Heart right ventricle (tissue), 16 donors: ENCODE measurements at regions not wholly inside any gene's neighbourhood (a gene's known extent, or its start where the extent isn't known, plus 50 kb on each side); places are given as distances from the start of the nearest gene placed in this dataset.

ENCODE experiments used
- ATAC-seq, 8 donors: fragments of 200-7000 bp; cut with Tn5 transposase; one replicate each; pipeline ENCODE4 v1.9.1; 2020; ENCODE audit warnings: mild to moderate bottlenecking in 8 of 8, moderate library complexity in 8 of 8, moderate number of reproducible peaks in 1 of 8
- DNase-seq, 2 donors: peaks; one replicate each; pipeline ENCODE4 v3.0.0-alpha.2; 2020
- H3K27ac ChIP-seq, 10 donors: fragments of 200-600 bp; sonication (generic) in 2 of 10; one replicate each; pipeline versions ENCODE4 v1.5.0 to v1.8.0; 2020 to 2022; ENCODE audit warnings: mild to moderate bottlenecking in 3 of 10
- H3K27me3 ChIP-seq, 7 donors: fragments of 200-600 bp; one replicate each; pipeline ENCODE4 v1.8.0; 2021 to 2022; ENCODE audit warnings: mild to moderate bottlenecking in 2 of 7
- H3K36me3 ChIP-seq, 9 donors: fragments of 200-600 bp; sonication (generic) in 1 of 9; one replicate each; pipeline versions ENCODE4 v1.5.0 to v1.8.0; 2020 to 2022; ENCODE audit warnings: mild to moderate bottlenecking in 2 of 9
- H3K4me1 ChIP-seq, 9 donors: fragments of 200-600 bp; sonication (generic) in 1 of 9; one replicate each; pipeline versions ENCODE4 v1.5.0 to v1.8.0; 2020 to 2022; ENCODE audit warnings: mild to moderate bottlenecking in 4 of 9
- H3K4me3 ChIP-seq, 10 donors: fragments of 200-600 bp; sonication (generic) in 2 of 10; one replicate each; pipeline versions ENCODE4 v1.5.0 to v1.8.0; 2020 to 2022; ENCODE audit warnings: mild to moderate bottlenecking in 7 of 10, moderate library complexity in 2 of 10
- H3K9me3 ChIP-seq, 11 donors: fragments of 200-600 bp in 10 of 11; sonication (generic) in 2 of 11; one replicate each; pipeline versions ENCODE4 v1.5.0 to v1.8.0; 2013 to 2022; ENCODE audit warnings: mild to moderate bottlenecking in 2 of 11, control low read depth in 1 of 11, moderate library complexity in 1 of 11
- WGBS, 2 donors: extraction: QIAGEN DNeasy Blood & Tissue Kit; methylation state at CpG; one replicate each; pipeline ENCODE4 v1.1.7; 2013; ENCODE audit warnings: inconsistent platforms in 1 of 2; 5-methylcytosine and 5-hydroxymethylcytosine counted together
- intact Hi-C, 10 donors: fragments of 100-400 bp; cut with DNase I; formaldehyde crosslinking; loops; one replicate each; pipeline versions ENCODE4 v1.11.1 to v1.14.2; 2022
- TF ChIP-seq, protein P1 (sequence below), 9 donors: fragments of 200-600 bp; sonication (generic) in 2 of 9; IDR thresholded peaks; one replicate each; pipeline versions ENCODE4 v1.5.0 to v1.8.0; 2021 to 2022; ENCODE audit warnings: antibody characterized with exemption in 9 of 9, mild to moderate bottlenecking in 5 of 9, moderate library complexity in 1 of 9
- donor health status: Arrhythmogenic right ventricular cardiomyopathy.
- donor health status: ischemic (EF 13 %, LVEDD 7.1; RV severe dilation, severe dysfunction).
- donor health status: healthy with polysubstance abuse.
- donor health status: DM: no; HTN: yes; CAD: no.
- donor health status: DM: no; HTN: no; CAD: no.
- donor health status: ischemic (EF 25% LVEDD 6.9; RV normal size, moderate dysfunction).
- donor health status: ischemic (EF 25% LVEDD 5.7; RV mildly dilated, moderate dysfunction).
- donor health status: healthy.
- donor health status: DM: yes; HTN: yes; CAD: no.
- donor health status: Ischemic cardiomyopathy.
- donor health status: ischemic (EF 35%, LVEDD 5.7; RV mildly dilated, moderate dysfunction).
- donor health status: nonischemic (EF 11% LVEDD 7.7; RV severe dilation, severe dysfunction).
- donor health status: DM: yes; HTN: yes; CAD: no.
- donor health status: PGD.
- donor health status: ischemic (EF 29% LVEDD 5.4; RV normal size, mild dysfunction).
- donor health status: nonischemic (EF 23%, LVEDD 6.1; RV moderate dilation, normal function).

DNA sequence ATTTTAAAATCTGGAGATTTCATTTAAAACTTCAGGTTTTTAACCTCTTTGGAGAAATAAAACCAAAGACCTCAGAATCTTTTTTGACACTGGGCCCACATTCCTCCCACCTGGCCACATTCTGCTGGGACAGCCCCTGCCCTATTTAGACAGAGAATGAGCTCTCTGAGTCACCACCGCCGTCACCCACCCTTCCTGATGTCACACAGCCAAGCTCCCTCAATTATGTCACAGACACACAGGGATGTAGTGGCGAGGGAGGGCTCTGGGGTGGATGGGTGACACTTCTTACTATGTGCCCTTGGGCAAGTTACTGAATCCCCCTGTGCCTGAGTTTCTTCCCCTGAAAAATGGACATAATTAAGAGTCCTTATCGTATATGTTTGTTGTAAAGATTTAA lies 162.6 kb downstream of the RAB11FIP2 start:
- Histone ChIP-seq H3K9me3 (no peaks in the 10 kb centered on the region), H3K4me1 (no peaks in the 10 kb centered on the region), H3K36me3 (no peaks in the 10 kb centered on the region), H3K27me3 (peaks cover 0 to 36% (median 9%) of the 10 kb centered on the region in 7 donors), H3K27ac (no peak overlapping the region), H3K4me3 (no peak overlapping the region)
- ATAC-seq (no peak), DNase-seq (no peak)
- intact Hi-C loops: no loop called here
- 72 to 77% methylated on average over 4 of the region's 4 CpGs for WGBS, 2 donors
- TF ChIP-seq, protein P1, sequence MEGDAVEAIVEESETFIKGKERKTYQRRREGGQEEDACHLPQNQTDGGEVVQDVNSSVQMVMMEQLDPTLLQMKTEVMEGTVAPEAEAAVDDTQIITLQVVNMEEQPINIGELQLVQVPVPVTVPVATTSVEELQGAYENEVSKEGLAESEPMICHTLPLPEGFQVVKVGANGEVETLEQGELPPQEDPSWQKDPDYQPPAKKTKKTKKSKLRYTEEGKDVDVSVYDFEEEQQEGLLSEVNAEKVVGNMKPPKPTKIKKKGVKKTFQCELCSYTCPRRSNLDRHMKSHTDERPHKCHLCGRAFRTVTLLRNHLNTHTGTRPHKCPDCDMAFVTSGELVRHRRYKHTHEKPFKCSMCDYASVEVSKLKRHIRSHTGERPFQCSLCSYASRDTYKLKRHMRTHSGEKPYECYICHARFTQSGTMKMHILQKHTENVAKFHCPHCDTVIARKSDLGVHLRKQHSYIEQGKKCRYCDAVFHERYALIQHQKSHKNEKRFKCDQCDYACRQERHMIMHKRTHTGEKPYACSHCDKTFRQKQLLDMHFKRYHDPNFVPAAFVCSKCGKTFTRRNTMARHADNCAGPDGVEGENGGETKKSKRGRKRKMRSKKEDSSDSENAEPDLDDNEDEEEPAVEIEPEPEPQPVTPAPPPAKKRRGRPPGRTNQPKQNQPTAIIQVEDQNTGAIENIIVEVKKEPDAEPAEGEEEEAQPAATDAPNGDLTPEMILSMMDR (IDR thresholded peaks at IDR 0.05): no peak

GRCh38 chr10:117884592-117884991 lies 162.1 kb downstream of the RAB11FIP2 start:
- intact Hi-C loops: no loop called here
- no peak overlapping the region for H3K4me3 ChIP-seq
- H3K9me3 ChIP-seq: no peaks in the 10 kb centered on the region
- WGBS, 2 donors: 46 to 49% methylated on average over 6 of the region's 6 CpGs
- H3K27ac ChIP-seq: no peak overlapping the region
- H3K36me3 ChIP-seq: no peaks in the 10 kb centered on the region
- DNase-seq: no peak
- peaks cover 0 to 34% (median 9%) of the 10 kb centered on the region in 7 donors for H3K27me3 ChIP-seq
- no peaks in the 10 kb centered on the region for H3K4me1 ChIP-seq
- TF ChIP-seq, protein P1 (IDR thresholded peaks at IDR 0.05): no peak
- no peak for ATAC-seq

GRCh38 chr10:117885206-117885829 lies 161.4 kb downstream of the RAB11FIP2 start:
- H3K36me3 ChIP-seq: no peaks in the 10 kb centered on the region
- no peak overlapping the region for H3K4me3 ChIP-seq
- no peaks in the 10 kb centered on the region for H3K4me1 ChIP-seq
- intact Hi-C loops: no loop called here
- WGBS, 2 donors: 50 to 52% methylated on average over 14 of the region's 14 CpGs
- DNase-seq: no peak
- peaks cover 0 to 34% (median 9%) of the 10 kb centered on the region in 7 donors for H3K27me3 ChIP-seq
- no peaks in the 10 kb centered on the region for H3K9me3 ChIP-seq
- TF ChIP-seq, protein P1 (IDR thresholded peaks at IDR 0.05): no peak
- no peak overlapping the region for H3K27ac ChIP-seq
- ATAC-seq: no peak

GRCh38 chr10:117886766-117887165 lies 160.0 kb downstream of the RAB11FIP2 start:
- H3K4me3 ChIP-seq: no peak overlapping the region
- no peaks in the 10 kb centered on the region for H3K36me3 ChIP-seq
- no peak overlapping the region for H3K27ac ChIP-seq
- peaks cover 0 to 33% (median 15%) of the 10 kb centered on the region in 7 donors for H3K27me3 ChIP-seq
- WGBS, 2 donors: 73 to 76% methylated on average over 7 of the region's 7 CpGs
- DNase-seq (no peak), ATAC-seq (no peak)
- no peaks in the 10 kb centered on the region for H3K4me1 ChIP-seq
- TF ChIP-seq, protein P1 (IDR thresholded peaks at IDR 0.05): no peak
- H3K9me3 ChIP-seq: no peaks in the 10 kb centered on the region
- intact Hi-C loops: no loop called here
